ENCODE measurements at regions not wholly inside any gene's neighbourhood (a gene's known extent, or its start where the extent isn't known, plus 50 kb on each side); places are given as distances from the start of the nearest gene placed in this dataset.

DNA sequence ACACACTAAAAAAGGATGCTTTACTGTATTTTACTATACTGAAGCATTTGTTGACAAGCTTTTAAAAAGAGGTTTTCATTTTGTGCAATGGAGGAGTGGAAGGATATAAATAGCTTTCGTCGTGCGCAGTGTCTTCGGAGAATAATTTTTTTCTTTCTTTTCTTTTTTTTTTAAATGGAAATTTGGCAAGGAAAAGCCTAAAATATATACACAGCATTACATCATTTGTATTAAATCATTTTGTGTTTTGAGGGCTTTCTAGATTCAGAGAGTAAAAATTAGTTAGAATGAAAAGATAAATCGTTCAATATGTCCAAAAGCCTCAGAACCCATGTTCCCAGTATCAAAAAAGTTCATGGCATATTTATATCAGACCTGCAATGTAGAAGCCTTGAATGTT, 150.2 kb upstream of the FERD3L start:
- FAIRE-seq: no peak
- H3K4me3 ChIP-seq (ENCODE audit: control insufficient read depth in 2 of 3, extremely low read depth in 1 of 3, insufficient read depth in 2 of 3, low read depth in 1 of 3, low read length in 3 of 3): no peak overlapping the region
- dilution Hi-C loops (cut with MboI; ENCODE audit: extremely low pct_ligation_motif_present, low sequenced_read_pairs): no loop called here
- H3K9me1 ChIP-seq (ENCODE audit: control insufficient read depth, extremely low read depth, insufficient read depth, low read length): no peaks in the 10 kb centered on the region
- H3K4me1 ChIP-seq (ENCODE audit: control insufficient read depth, extremely low read depth, insufficient read depth, low read length): no peaks in the 10 kb centered on the region
- no peaks in the 10 kb centered on the region for H3K79me2 ChIP-seq (ENCODE audit: control insufficient read depth, insufficient read depth, low read length)
- H3K4me2 ChIP-seq (ENCODE audit: control insufficient read depth, extremely low read depth, insufficient read depth, low read depth, low read length): no peak overlapping the region
- no peak for DNase-seq (ENCODE audit: low read depth, low spot score)
- H3K27me3 ChIP-seq (ENCODE audit: control insufficient read depth, extremely low read depth, insufficient read depth, low read length): no peaks in the 10 kb centered on the region
- no peak overlapping the region for H3K9ac ChIP-seq (ENCODE audit: control insufficient read depth, extremely low read depth, insufficient read depth, low read length)
- H2AFZ ChIP-seq (ENCODE audit: control insufficient read depth, low read length): no peak overlapping the region
- H4K20me1 ChIP-seq (ENCODE audit: control insufficient read depth, extremely low read depth, insufficient read depth, low read length): no peaks in the 10 kb centered on the region
- H3K9me3 ChIP-seq (ENCODE audit: control insufficient read depth, low read depth, low read length): no peaks in the 10 kb centered on the region
- TF ChIP-seq EZH2 (IDR thresholded peaks at IDR 0.05; ENCODE audit: low read length): no peak
- TF ChIP-seq, protein P1, sequence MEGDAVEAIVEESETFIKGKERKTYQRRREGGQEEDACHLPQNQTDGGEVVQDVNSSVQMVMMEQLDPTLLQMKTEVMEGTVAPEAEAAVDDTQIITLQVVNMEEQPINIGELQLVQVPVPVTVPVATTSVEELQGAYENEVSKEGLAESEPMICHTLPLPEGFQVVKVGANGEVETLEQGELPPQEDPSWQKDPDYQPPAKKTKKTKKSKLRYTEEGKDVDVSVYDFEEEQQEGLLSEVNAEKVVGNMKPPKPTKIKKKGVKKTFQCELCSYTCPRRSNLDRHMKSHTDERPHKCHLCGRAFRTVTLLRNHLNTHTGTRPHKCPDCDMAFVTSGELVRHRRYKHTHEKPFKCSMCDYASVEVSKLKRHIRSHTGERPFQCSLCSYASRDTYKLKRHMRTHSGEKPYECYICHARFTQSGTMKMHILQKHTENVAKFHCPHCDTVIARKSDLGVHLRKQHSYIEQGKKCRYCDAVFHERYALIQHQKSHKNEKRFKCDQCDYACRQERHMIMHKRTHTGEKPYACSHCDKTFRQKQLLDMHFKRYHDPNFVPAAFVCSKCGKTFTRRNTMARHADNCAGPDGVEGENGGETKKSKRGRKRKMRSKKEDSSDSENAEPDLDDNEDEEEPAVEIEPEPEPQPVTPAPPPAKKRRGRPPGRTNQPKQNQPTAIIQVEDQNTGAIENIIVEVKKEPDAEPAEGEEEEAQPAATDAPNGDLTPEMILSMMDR (optimal IDR thresholded peaks at IDR 0.05 in 1 of 3, IDR thresholded peaks at IDR 0.05 in 1 of 3, conservative IDR thresholded peaks at IDR 0.05 in 1 of 3; ENCODE audit: extremely low read depth in 1 of 3, insufficient read depth in 2 of 3, low read length in 3 of 3): no peak
- H3K36me3 ChIP-seq (ENCODE audit: control insufficient read depth in 2 of 2, extremely low read depth in 1 of 2, insufficient read depth in 2 of 2, low read length in 2 of 2): no peaks in the 10 kb centered on the region
- no peak overlapping the region for H3K27ac ChIP-seq (ENCODE audit: control insufficient read depth, insufficient read depth, low read length)

DNA sequence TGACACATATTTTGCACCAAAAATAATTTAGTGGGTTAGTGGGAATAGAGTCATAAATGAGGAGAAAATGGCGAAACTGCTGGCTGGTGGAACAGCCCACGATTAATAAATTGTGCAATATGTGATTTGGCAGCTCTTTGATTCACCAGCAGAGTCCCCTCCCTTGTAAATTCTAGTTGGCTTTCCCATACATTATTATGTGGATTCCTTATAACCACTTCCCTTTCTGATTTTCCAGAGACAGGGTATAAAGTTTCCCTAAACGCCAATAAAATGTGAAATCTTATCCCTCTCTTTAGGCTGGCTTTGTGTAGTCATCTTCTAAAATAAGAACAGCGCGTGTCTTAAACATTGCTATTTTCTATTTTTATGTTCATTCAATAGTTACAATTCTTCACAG, 149.4 kb upstream of the FERD3L start:
- dilution Hi-C loops (cut with MboI; ENCODE audit: extremely low pct_ligation_motif_present, low sequenced_read_pairs): no loop called here
- FAIRE-seq (no peak), DNase-seq (ENCODE audit: low read depth, low spot score) (no peak)
- Histone ChIP-seq H3K4me3 (ENCODE audit: control insufficient read depth in 2 of 3, extremely low read depth in 1 of 3, insufficient read depth in 2 of 3, low read depth in 1 of 3, low read length in 3 of 3) (no peak overlapping the region), H3K27ac (ENCODE audit: control insufficient read depth, insufficient read depth, low read length) (no peak overlapping the region), H3K9me3 (ENCODE audit: control insufficient read depth, low read depth, low read length) (no peaks in the 10 kb centered on the region), H3K36me3 (ENCODE audit: control insufficient read depth in 2 of 2, extremely low read depth in 1 of 2, insufficient read depth in 2 of 2, low read length in 2 of 2) (no peaks in the 10 kb centered on the region), H3K4me1 (ENCODE audit: control insufficient read depth, extremely low read depth, insufficient read depth, low read length) (no peaks in the 10 kb centered on the region), H3K9me1 (ENCODE audit: control insufficient read depth, extremely low read depth, insufficient read depth, low read length) (no peaks in the 10 kb centered on the region), H3K79me2 (ENCODE audit: control insufficient read depth, insufficient read depth, low read length) (no peaks in the 10 kb centered on the region), H3K27me3 (ENCODE audit: control insufficient read depth, extremely low read depth, insufficient read depth, low read length) (no peaks in the 10 kb centered on the region), H2AFZ (ENCODE audit: control insufficient read depth, low read length) (no peak overlapping the region), H3K4me2 (ENCODE audit: control insufficient read depth, extremely low read depth, insufficient read depth, low read depth, low read length) (no peak overlapping the region), H3K9ac (ENCODE audit: control insufficient read depth, extremely low read depth, insufficient read depth, low read length) (no peak overlapping the region), H4K20me1 (ENCODE audit: control insufficient read depth, extremely low read depth, insufficient read depth, low read length) (no peaks in the 10 kb centered on the region)
- TF ChIP-seq, protein P1 (optimal IDR thresholded peaks at IDR 0.05 in 1 of 3, IDR thresholded peaks at IDR 0.05 in 1 of 3, conservative IDR thresholded peaks at IDR 0.05 in 1 of 3; ENCODE audit: extremely low read depth in 1 of 3, insufficient read depth in 2 of 3, low read length in 3 of 3): no peak
- TF ChIP-seq EZH2 (IDR thresholded peaks at IDR 0.05; ENCODE audit: low read length): no peak
